Spleen (tissue), 11 donors: ENCODE measurements at regions not wholly inside any gene's neighbourhood (a gene's known extent, or its start where the extent isn't known, plus 50 kb on each side); places are given as distances from the start of the nearest gene placed in this dataset.

Experiments
- DNase-seq: peaks from one replicate; pipeline ENCODE4 v3.0.0-alpha.2; 2020
- H3K27ac ChIP-seq, 8 donors: fragments of 200-600 bp; sonication (generic) in 7 of 8; 1 replicate in 4 of 8; 2 replicates in 4 of 8; pipeline versions ENCODE4 v1.5.0 to v1.8.0; 2016 to 2021; ENCODE audit warnings: inconsistent platforms in 4 of 8, mild to moderate bottlenecking in 4 of 8, moderate library complexity in 1 of 8
- H3K27me3 ChIP-seq, 7 donors: fragments of 200-600 bp; sonication (generic) in 6 of 7; replicated peaks in 1 of 7; 1 replicate in 4 of 7; 2 replicates in 3 of 7; pipeline versions ENCODE4 v1.5.0 to v1.8.0; 2016 to 2021; ENCODE audit warnings: inconsistent platforms in 3 of 7, mild to moderate bottlenecking in 1 of 7
- H3K36me3 ChIP-seq, 6 donors: fragments of 200-600 bp; sonication (generic) in 5 of 6; 1 replicate in 4 of 6; 2 replicates in 2 of 6; pipeline versions ENCODE4 v1.5.0 to v1.8.0; 2016 to 2021; ENCODE audit warnings: inconsistent platforms in 2 of 6
- H3K4me1 ChIP-seq, 6 donors: fragments of 200-600 bp; sonication (generic) in 5 of 6; 1 replicate in 3 of 6; 2 replicates in 3 of 6; pipeline versions ENCODE4 v1.5.0 to v1.8.0; 2016 to 2021; ENCODE audit warnings: inconsistent platforms in 3 of 6
- H3K4me3 ChIP-seq, 8 donors: fragments of 200-600 bp; sonication (generic) in 7 of 8; 1 replicate in 4 of 8; 2 replicates in 4 of 8; pipeline versions ENCODE4 v1.5.0 to v1.8.0; 2016 to 2021; ENCODE audit warnings: inconsistent platforms in 4 of 8, mild to moderate bottlenecking in 4 of 8, moderate library complexity in 2 of 8
- H3K9me3 ChIP-seq, 8 donors: fragments of 200-600 bp; sonication (generic) in 7 of 8; 1 replicate in 4 of 8; 2 replicates in 4 of 8; pipeline versions ENCODE4 v1.5.0 to v1.8.0; 2016 to 2021; ENCODE audit warnings: inconsistent platforms in 4 of 8
- CTCF ChIP-seq, 11 experiments: fragments of 200-600 bp in 7 of 11; fragments of 450-650 bp in 4 of 11; sonication (generic) in 4 of 11; IDR thresholded peaks in 8 of 11; conservative IDR thresholded peaks in 3 of 11; 1 replicate in 7 of 11; 2 replicates in 4 of 11; pipeline versions ENCODE4 v1.4.0 to v1.8.0; 2016 to 2021; ENCODE audit warnings: antibody characterized with exemption in 11 of 11, inconsistent platforms in 4 of 11, mild to moderate bottlenecking in 1 of 11
- POLR2A ChIP-seq, 3 donors: fragments of 450-650 bp; IDR thresholded peaks; one replicate each; pipeline ENCODE4 v1.5.1; 2017; ENCODE audit warnings: antibody characterized with exemption in 3 of 3, mild to moderate bottlenecking in 1 of 3
- POLR2AphosphoS5 ChIP-seq, 3 donors: sonication (generic); formaldehyde crosslinking; IDR thresholded peaks; one replicate each; pipeline ENCODE4 v1.5.1; 2017; ENCODE audit warnings: antibody characterized with exemption in 3 of 3
- WGBS, 5 donors: extraction: QIAGEN DNeasy Blood & Tissue Kit in 3 of 5; methylation state at CpG; one replicate each; pipeline versions ENCODE4 v1.1.5 to v1.1.7; 2013 to 2018; 5-methylcytosine and 5-hydroxymethylcytosine counted together
- intact Hi-C: fragments of 100-400 bp; cut with DNase I; formaldehyde crosslinking; loops from one replicate; pipeline ENCODE4 v1.15.0; 2023; ENCODE audit warnings: low total_unique reads
- donor health status: healthy with polysubstance abuse.
- donor health status: DM: no; HTN: no; CAD: no; lungs with moderate emphysema.
- donor health status: DM: no; HTN: no; CAD: no.
- donor health status: Bipolar disorder and iron deficiency.
- donor health status: healthy.
- donor health status: DM: no; HTN: no; CAD: no.
- donor health status: DM: yes; HTN: yes; CAD: no.

DNA sequence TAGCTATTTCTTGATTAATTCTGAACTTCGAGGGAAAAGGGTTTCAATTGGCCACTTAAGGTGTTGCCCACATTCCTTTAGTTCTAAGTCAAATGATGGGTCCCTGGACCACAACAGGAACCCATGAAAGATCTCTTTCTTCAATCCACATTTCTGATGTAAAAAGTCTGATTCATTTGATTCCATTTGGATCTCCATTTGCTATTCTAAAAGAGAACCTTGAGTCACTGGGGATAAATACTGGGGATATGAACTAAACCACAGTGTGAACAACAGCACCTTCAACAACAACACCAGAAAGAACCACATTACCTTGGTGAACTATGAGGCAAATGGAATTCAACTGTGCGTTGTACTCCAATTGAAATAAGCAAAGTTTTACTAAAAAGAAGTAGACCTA is 108.9 kb upstream of the IRX5 start:
- no peak overlapping the region for H3K27ac ChIP-seq
- DNase-seq: no peak
- H3K36me3 ChIP-seq: no peaks in the 10 kb centered on the region
- H3K9me3 ChIP-seq: no peaks in the 10 kb centered on the region
- intact Hi-C loops: no loop called here
- WGBS, 5 donors: 54 to 80% (median 66%) methylated on average over 2 of the region's 2 CpGs
- no peaks in the 10 kb centered on the region for H3K4me1 ChIP-seq
- no peak for TF ChIP-seq POLR2A (IDR thresholded peaks at IDR 0.05)
- TF ChIP-seq POLR2AphosphoS5 (IDR thresholded peaks at IDR 0.05): no peak
- no peak for TF ChIP-seq CTCF (IDR thresholded peaks at IDR 0.05 in 8 of 11, conservative IDR thresholded peaks at IDR 0.05 in 3 of 11)
- H3K27me3 ChIP-seq: peaks cover 0 to 9% (median 0%) of the 10 kb centered on the region in 7 donors
- H3K4me3 ChIP-seq: no peak overlapping the region

GRCh38 chr16:54817940-54818574 is 112.6 kb upstream of the IRX5 start:
- no peak overlapping the region for H3K4me3 ChIP-seq

DNA sequence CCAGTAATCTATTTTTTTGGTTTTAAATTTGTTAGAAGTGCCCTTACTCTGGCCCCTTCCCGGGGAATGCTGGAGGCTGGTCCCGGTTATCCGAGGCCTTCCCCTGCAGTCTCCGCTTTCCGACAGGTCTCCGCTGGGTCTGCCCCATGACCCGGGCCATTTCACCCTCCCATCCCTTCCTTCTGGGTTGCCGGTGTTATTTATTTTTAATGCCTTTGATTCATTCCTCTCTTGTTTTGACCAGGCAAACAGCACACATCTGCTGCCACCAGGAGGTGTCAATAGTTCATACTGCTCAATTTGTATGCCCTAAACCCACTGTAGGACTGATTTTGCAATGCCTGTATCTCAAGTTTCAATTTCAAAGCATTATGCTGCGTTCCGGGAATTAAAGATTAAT is 113.2 kb upstream of the IRX5 start:
- no peak overlapping the region for H3K4me3 ChIP-seq
- no peaks in the 10 kb centered on the region for H3K9me3 ChIP-seq
- 63 to 71% (median 66%) methylated on average over 10 of the region's 10 CpGs for WGBS, 5 donors
- peaks cover 0 to 21% (median 0%) of the 10 kb centered on the region in 7 donors for H3K27me3 ChIP-seq
- intact Hi-C loops: no loop called here
- no peaks in the 10 kb centered on the region for H3K36me3 ChIP-seq
- H3K4me1 ChIP-seq: no peaks in the 10 kb centered on the region
- TF ChIP-seq POLR2AphosphoS5 (IDR thresholded peaks at IDR 0.05) (no peak), POLR2A (IDR thresholded peaks at IDR 0.05) (no peak), CTCF (IDR thresholded peaks at IDR 0.05 in 8 of 11, conservative IDR thresholded peaks at IDR 0.05 in 3 of 11) (no peak)
- no peak for DNase-seq
- no peak overlapping the region for H3K27ac ChIP-seq

More at GRCh38 chr16:54817940-54818574, 112.6 kb upstream of the IRX5 start:
- no peak for DNase-seq
- Histone ChIP-seq H3K36me3 (no peaks in the 10 kb centered on the region), H3K27ac (no peak overlapping the region), H3K4me1 (no peaks in the 10 kb centered on the region), H3K27me3 (peaks cover 0 to 21% (median 0%) of the 10 kb centered on the region in 7 donors), H3K9me3 (no peaks in the 10 kb centered on the region)
- 58 to 67% (median 62%) methylated on average over 17 of the region's 17 CpGs for WGBS, 5 donors
- TF ChIP-seq CTCF (IDR thresholded peaks at IDR 0.05 in 8 of 11, conservative IDR thresholded peaks at IDR 0.05 in 3 of 11): no peak
- no peak for TF ChIP-seq POLR2AphosphoS5 (IDR thresholded peaks at IDR 0.05)
- no peak for TF ChIP-seq POLR2A (IDR thresholded peaks at IDR 0.05)
- intact Hi-C loops: no loop called here

- intact Hi-C loops: no loop called here
- no peak overlapping the region for H3K4me3 ChIP-seq
- H3K36me3 ChIP-seq: no peaks in the 10 kb centered on the region
- WGBS, 5 donors: 20 to 38% (median 28%) methylated on average over 3 of the region's 3 CpGs
- peaks cover 0 to 21% (median 0%) of the 10 kb centered on the region in 7 donors for H3K27me3 ChIP-seq
- TF ChIP-seq CTCF (IDR thresholded peaks at IDR 0.05 in 8 of 11, conservative IDR thresholded peaks at IDR 0.05 in 3 of 11) (no peak), POLR2AphosphoS5 (IDR thresholded peaks at IDR 0.05) (no peak), POLR2A (IDR thresholded peaks at IDR 0.05) (no peak)
- DNase-seq: no peak
- H3K27ac ChIP-seq: no peak overlapping the region
- H3K9me3 ChIP-seq: no peaks in the 10 kb centered on the region
- no peaks in the 10 kb centered on the region for H3K4me1 ChIP-seq
Measured at GRCh38 chr16:54816471-54816870, 114.2 kb upstream of the IRX5 start.
